Osteoblast (primary cell): ENCODE measurements at regions not wholly inside any gene's neighbourhood (a gene's known extent, or its start where the extent isn't known, plus 50 kb on each side); places are given as distances from the start of the nearest gene placed in this dataset.

Experiments
- DNase-seq: peaks from one replicate; pipeline ENCODE4 v3.0.0; 2011; ENCODE audit warnings: low spot score, mixed read lengths; ENCODE audit not compliant: insufficient read length; ENCODE audit errors: missing footprints
- H2AFZ ChIP-seq: 2 replicates; pipeline ENCODE4 v1.6.0; 2011; ENCODE audit warnings: mild to moderate bottlenecking, low read length
- H3K27ac ChIP-seq: 2 replicates; pipeline ENCODE4 v1.5.1; 2011; ENCODE audit warnings: mild to moderate bottlenecking, low read depth, low read length, moderate library complexity
- H3K27me3 ChIP-seq: 2 replicates; pipeline ENCODE4 v1.6.0; 2012; ENCODE audit warnings: mild to moderate bottlenecking, control low read depth, inconsistent platforms, low read length, moderate library complexity; ENCODE audit not compliant: insufficient read depth
- H3K36me3 ChIP-seq: 2 replicates; pipeline ENCODE4 v1.5.1; 2011; ENCODE audit warnings: mild to moderate bottlenecking, low read length, control low read depth, moderate library complexity; ENCODE audit not compliant: insufficient read depth
- H3K4me1 ChIP-seq: 2 replicates; pipeline ENCODE4 v1.5.1; 2011; ENCODE audit warnings: mild to moderate bottlenecking, low read length, control low read depth, moderate library complexity; ENCODE audit not compliant: insufficient read depth
- H3K4me2 ChIP-seq: 2 replicates; pipeline ENCODE4 v1.6.0; 2011; ENCODE audit warnings: mild to moderate bottlenecking, low read length; ENCODE audit not compliant: insufficient read depth
- H3K4me3 ChIP-seq: fragments of 200-600 bp; sonication (generic); 3 replicates; pipeline ENCODE4 v1.5.1; 2012; ENCODE audit warnings: mild to moderate bottlenecking, low read length, inconsistent platforms; ENCODE audit not compliant: insufficient read depth
- H3K79me2 ChIP-seq: 2 replicates; pipeline ENCODE4 v1.6.0; 2012; ENCODE audit warnings: mild to moderate bottlenecking, low read length, control low read depth, inconsistent platforms; ENCODE audit not compliant: insufficient read depth
- H3K9me3 ChIP-seq: 2 replicates; pipeline ENCODE4 v1.5.1; 2011; ENCODE audit warnings: low read depth, low read length, control low read depth
- H4K20me1 ChIP-seq: 2 replicates; pipeline ENCODE4 v1.6.0; 2012; ENCODE audit warnings: mild to moderate bottlenecking, low read length, control low read depth; ENCODE audit not compliant: insufficient read depth
- CTCF ChIP-seq: IDR thresholded peaks from 2 replicates; pipeline ENCODE4 v1.5.1; 2011; ENCODE audit warnings: mild to moderate bottlenecking, low read depth, low read length, moderate library complexity; ENCODE audit errors: extremely low read depth

GRCh38 chr3:15889936-15890335 is 92.2 kb upstream of the ANKRD28 start:
- H3K36me3 ChIP-seq = no peaks in the 10 kb centered on the region
- H3K79me2 ChIP-seq = no peaks in the 10 kb centered on the region
- H3K9me3 ChIP-seq = no peaks in the 10 kb centered on the region
- no peak for TF ChIP-seq CTCF
- no peak overlapping the region for H3K27ac ChIP-seq
- H3K4me2 ChIP-seq = no peak overlapping the region
- H3K4me1 ChIP-seq = peaks cover 26% of the 10 kb centered on the region
- H2AFZ ChIP-seq = no peak overlapping the region
- no peak for DNase-seq
- H4K20me1 ChIP-seq = no peaks in the 10 kb centered on the region
- no peak overlapping the region for H3K4me3 ChIP-seq
- no peaks in the 10 kb centered on the region for H3K27me3 ChIP-seq

GRCh38 chr3:15892311-15893227 is 94.8 kb upstream of the ANKRD28 start:
- Histone ChIP-seq H3K79me2 (no peaks in the 10 kb centered on the region), H3K4me2 (peak overlapping the region; percentile 23), H2AFZ (no peak overlapping the region), H3K27ac (peak overlapping the region; percentile 69), H3K4me3 (no peak overlapping the region), H3K27me3 (no peaks in the 10 kb centered on the region), H3K4me1 (peaks cover 26% of the 10 kb centered on the region), H3K36me3 (no peaks in the 10 kb centered on the region), H3K9me3 (no peaks in the 10 kb centered on the region), H4K20me1 (no peaks in the 10 kb centered on the region)
- TF ChIP-seq CTCF = no peak
- peak; percentile 37 for DNase-seq

GRCh38 chr3:15894382-15894781 is 96.6 kb upstream of the ANKRD28 start:
- Histone ChIP-seq H3K27ac (peak overlapping the region; percentile 69), H3K9me3 (no peaks in the 10 kb centered on the region), H3K4me2 (no peak overlapping the region), H2AFZ (no peak overlapping the region), H3K36me3 (no peaks in the 10 kb centered on the region), H3K4me1 (peaks cover 30% of the 10 kb centered on the region), H4K20me1 (no peaks in the 10 kb centered on the region), H3K4me3 (no peak overlapping the region), H3K79me2 (no peaks in the 10 kb centered on the region), H3K27me3 (no peaks in the 10 kb centered on the region)
- no peak for TF ChIP-seq CTCF
- no peak for DNase-seq

- no peak for DNase-seq
- Histone ChIP-seq H3K4me3 (no peak overlapping the region), H3K4me1 (peaks cover 33% of the 10 kb centered on the region), H4K20me1 (no peaks in the 10 kb centered on the region), H3K27me3 (no peaks in the 10 kb centered on the region), H3K79me2 (no peaks in the 10 kb centered on the region), H3K9me3 (no peaks in the 10 kb centered on the region), H2AFZ (no peak overlapping the region), H3K27ac (no peak overlapping the region), H3K4me2 (no peak overlapping the region), H3K36me3 (no peaks in the 10 kb centered on the region)
- no peak for TF ChIP-seq CTCF
Measured at GRCh38 chr3:15896500-15896899, 98.7 kb upstream of the ANKRD28 start.
